ENCODE measurements at regions not wholly inside any gene's neighbourhood (a gene's known extent, or its start where the extent isn't known, plus 50 kb on each side); places are given as distances from the start of the nearest gene placed in this dataset.

DNA sequence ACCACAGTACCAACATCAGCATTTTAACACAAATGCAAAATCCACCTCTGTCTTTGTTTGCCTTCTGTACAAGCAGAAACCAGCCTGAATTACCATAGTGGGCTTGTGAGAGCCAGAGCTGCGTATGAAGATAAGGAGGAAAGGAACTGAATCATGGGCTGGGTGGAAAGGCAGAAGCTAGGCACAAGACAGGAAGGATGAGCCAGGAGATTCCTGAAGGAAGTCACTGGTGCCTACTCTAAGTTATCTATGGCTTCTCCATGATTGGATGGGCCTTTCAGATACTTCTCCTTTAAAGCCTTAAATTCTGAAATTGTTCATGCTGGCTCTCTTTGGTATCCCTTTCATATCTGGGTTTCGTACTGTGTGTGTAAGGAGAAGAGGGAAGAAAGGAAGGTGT lies 140.6 kb downstream of the LCA5 start:
- Mint-ChIP-seq H3K4me1 (peaks cover 7% of the 10 kb centered on the region; the same call in 1 of the 2 replicates), H3K27ac (no peak overlapping the region), H3K27me3 (ENCODE audit: low read depth) (no peaks in the 10 kb centered on the region), H3K36me3 (no peaks in the 10 kb centered on the region), H3K4me3 (no peak overlapping the region), H3K9me3 (peaks cover 23% of the 10 kb centered on the region)
- POLR2A ChIA-PET, result no interaction called here
- DNase-seq (ENCODE audit: low spot score) (no peak), ATAC-seq (no peak)
- no peak for TF ChIP-seq IRF2 (CRISPR knock-in tag; IDR thresholded peaks at IDR 0.05; ENCODE audit: borderline replicate concordance, low read depth)
- TF ChIP-seq RELA (CRISPR knock-in tag; IDR thresholded peaks at IDR 0.05; ENCODE audit: borderline replicate concordance), result no peak
- no peak for TF ChIP-seq GRHL2 (CRISPR knock-in tag; IDR thresholded peaks at IDR 0.05; ENCODE audit: insufficient replicate concordance, severe bottlenecking)
- TF ChIP-seq, protein P1, sequence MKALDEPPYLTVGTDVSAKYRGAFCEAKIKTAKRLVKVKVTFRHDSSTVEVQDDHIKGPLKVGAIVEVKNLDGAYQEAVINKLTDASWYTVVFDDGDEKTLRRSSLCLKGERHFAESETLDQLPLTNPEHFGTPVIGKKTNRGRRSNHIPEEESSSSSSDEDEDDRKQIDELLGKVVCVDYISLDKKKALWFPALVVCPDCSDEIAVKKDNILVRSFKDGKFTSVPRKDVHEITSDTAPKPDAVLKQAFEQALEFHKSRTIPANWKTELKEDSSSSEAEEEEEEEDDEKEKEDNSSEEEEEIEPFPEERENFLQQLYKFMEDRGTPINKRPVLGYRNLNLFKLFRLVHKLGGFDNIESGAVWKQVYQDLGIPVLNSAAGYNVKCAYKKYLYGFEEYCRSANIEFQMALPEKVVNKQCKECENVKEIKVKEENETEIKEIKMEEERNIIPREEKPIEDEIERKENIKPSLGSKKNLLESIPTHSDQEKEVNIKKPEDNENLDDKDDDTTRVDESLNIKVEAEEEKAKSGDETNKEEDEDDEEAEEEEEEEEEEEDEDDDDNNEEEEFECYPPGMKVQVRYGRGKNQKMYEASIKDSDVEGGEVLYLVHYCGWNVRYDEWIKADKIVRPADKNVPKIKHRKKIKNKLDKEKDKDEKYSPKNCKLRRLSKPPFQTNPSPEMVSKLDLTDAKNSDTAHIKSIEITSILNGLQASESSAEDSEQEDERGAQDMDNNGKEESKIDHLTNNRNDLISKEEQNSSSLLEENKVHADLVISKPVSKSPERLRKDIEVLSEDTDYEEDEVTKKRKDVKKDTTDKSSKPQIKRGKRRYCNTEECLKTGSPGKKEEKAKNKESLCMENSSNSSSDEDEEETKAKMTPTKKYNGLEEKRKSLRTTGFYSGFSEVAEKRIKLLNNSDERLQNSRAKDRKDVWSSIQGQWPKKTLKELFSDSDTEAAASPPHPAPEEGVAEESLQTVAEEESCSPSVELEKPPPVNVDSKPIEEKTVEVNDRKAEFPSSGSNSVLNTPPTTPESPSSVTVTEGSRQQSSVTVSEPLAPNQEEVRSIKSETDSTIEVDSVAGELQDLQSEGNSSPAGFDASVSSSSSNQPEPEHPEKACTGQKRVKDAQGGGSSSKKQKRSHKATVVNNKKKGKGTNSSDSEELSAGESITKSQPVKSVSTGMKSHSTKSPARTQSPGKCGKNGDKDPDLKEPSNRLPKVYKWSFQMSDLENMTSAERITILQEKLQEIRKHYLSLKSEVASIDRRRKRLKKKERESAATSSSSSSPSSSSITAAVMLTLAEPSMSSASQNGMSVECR (CRISPR knock-in tag; IDR thresholded peaks at IDR 0.05; ENCODE audit: borderline replicate concordance), result no peak
- TF ChIP-seq, protein P2, sequence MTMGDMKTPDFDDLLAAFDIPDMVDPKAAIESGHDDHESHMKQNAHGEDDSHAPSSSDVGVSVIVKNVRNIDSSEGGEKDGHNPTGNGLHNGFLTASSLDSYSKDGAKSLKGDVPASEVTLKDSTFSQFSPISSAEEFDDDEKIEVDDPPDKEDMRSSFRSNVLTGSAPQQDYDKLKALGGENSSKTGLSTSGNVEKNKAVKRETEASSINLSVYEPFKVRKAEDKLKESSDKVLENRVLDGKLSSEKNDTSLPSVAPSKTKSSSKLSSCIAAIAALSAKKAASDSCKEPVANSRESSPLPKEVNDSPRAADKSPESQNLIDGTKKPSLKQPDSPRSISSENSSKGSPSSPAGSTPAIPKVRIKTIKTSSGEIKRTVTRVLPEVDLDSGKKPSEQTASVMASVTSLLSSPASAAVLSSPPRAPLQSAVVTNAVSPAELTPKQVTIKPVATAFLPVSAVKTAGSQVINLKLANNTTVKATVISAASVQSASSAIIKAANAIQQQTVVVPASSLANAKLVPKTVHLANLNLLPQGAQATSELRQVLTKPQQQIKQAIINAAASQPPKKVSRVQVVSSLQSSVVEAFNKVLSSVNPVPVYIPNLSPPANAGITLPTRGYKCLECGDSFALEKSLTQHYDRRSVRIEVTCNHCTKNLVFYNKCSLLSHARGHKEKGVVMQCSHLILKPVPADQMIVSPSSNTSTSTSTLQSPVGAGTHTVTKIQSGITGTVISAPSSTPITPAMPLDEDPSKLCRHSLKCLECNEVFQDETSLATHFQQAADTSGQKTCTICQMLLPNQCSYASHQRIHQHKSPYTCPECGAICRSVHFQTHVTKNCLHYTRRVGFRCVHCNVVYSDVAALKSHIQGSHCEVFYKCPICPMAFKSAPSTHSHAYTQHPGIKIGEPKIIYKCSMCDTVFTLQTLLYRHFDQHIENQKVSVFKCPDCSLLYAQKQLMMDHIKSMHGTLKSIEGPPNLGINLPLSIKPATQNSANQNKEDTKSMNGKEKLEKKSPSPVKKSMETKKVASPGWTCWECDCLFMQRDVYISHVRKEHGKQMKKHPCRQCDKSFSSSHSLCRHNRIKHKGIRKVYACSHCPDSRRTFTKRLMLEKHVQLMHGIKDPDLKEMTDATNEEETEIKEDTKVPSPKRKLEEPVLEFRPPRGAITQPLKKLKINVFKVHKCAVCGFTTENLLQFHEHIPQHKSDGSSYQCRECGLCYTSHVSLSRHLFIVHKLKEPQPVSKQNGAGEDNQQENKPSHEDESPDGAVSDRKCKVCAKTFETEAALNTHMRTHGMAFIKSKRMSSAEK (CRISPR knock-in tag; IDR thresholded peaks at IDR 0.05; ENCODE audit: borderline replicate concordance), result no peak
- TF ChIP-seq, protein P3, sequence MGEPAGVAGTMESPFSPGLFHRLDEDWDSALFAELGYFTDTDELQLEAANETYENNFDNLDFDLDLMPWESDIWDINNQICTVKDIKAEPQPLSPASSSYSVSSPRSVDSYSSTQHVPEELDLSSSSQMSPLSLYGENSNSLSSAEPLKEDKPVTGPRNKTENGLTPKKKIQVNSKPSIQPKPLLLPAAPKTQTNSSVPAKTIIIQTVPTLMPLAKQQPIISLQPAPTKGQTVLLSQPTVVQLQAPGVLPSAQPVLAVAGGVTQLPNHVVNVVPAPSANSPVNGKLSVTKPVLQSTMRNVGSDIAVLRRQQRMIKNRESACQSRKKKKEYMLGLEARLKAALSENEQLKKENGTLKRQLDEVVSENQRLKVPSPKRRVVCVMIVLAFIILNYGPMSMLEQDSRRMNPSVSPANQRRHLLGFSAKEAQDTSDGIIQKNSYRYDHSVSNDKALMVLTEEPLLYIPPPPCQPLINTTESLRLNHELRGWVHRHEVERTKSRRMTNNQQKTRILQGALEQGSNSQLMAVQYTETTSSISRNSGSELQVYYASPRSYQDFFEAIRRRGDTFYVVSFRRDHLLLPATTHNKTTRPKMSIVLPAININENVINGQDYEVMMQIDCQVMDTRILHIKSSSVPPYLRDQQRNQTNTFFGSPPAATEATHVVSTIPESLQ (CRISPR knock-in tag; IDR thresholded peaks at IDR 0.05), result no peak
- TF ChIP-seq NR2C2 (CRISPR knock-in tag; IDR thresholded peaks at IDR 0.05), result no peak
- no peak for TF ChIP-seq HMGA2 (CRISPR knock-in tag; IDR thresholded peaks at IDR 0.05)
- TF ChIP-seq PRRX2 (CRISPR knock-in tag; IDR thresholded peaks at IDR 0.05), result no peak
- TF ChIP-seq, protein P4, sequence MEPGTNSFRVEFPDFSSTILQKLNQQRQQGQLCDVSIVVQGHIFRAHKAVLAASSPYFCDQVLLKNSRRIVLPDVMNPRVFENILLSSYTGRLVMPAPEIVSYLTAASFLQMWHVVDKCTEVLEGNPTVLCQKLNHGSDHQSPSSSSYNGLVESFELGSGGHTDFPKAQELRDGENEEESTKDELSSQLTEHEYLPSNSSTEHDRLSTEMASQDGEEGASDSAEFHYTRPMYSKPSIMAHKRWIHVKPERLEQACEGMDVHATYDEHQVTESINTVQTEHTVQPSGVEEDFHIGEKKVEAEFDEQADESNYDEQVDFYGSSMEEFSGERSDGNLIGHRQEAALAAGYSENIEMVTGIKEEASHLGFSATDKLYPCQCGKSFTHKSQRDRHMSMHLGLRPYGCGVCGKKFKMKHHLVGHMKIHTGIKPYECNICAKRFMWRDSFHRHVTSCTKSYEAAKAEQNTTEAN (CRISPR knock-in tag; IDR thresholded peaks at IDR 0.05), result no peak
- TF ChIP-seq, protein P5, sequence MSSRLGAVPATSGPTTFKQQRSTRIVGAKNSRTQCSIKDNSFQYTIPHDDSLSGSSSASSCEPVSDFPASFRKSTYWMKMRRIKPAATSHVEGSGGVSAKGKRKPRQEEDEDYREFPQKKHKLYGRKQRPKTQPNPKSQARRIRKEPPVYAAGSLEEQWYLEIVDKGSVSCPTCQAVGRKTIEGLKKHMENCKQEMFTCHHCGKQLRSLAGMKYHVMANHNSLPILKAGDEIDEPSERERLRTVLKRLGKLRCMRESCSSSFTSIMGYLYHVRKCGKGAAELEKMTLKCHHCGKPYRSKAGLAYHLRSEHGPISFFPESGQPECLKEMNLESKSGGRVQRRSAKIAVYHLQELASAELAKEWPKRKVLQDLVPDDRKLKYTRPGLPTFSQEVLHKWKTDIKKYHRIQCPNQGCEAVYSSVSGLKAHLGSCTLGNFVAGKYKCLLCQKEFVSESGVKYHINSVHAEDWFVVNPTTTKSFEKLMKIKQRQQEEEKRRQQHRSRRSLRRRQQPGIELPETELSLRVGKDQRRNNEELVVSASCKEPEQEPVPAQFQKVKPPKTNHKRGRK (CRISPR knock-in tag; IDR thresholded peaks at IDR 0.05; ENCODE audit: borderline replicate concordance), result no peak
- TF ChIP-seq, protein P6, sequence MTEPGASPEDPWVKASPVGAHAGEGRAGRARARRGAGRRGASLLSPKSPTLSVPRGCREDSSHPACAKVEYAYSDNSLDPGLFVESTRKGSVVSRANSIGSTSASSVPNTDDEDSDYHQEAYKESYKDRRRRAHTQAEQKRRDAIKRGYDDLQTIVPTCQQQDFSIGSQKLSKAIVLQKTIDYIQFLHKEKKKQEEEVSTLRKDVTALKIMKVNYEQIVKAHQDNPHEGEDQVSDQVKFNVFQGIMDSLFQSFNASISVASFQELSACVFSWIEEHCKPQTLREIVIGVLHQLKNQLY (CRISPR knock-in tag; IDR thresholded peaks at IDR 0.05), result no peak
- TF ChIP-seq GABPB1 (CRISPR knock-in tag; IDR thresholded peaks at IDR 0.05), result no peak
- no peak for TF ChIP-seq TEAD4 (CRISPR knock-in tag; IDR thresholded peaks at IDR 0.05)
- TF ChIP-seq TEAD1 (CRISPR knock-in tag; IDR thresholded peaks at IDR 0.05), result no peak
- CTCF ChIA-PET, result no interaction called here
